ENCODE measurements at regions not wholly inside any gene's neighbourhood (a gene's known extent, or its start where the extent isn't known, plus 50 kb on each side); places are given as distances from the start of the nearest gene placed in this dataset.

DNA sequence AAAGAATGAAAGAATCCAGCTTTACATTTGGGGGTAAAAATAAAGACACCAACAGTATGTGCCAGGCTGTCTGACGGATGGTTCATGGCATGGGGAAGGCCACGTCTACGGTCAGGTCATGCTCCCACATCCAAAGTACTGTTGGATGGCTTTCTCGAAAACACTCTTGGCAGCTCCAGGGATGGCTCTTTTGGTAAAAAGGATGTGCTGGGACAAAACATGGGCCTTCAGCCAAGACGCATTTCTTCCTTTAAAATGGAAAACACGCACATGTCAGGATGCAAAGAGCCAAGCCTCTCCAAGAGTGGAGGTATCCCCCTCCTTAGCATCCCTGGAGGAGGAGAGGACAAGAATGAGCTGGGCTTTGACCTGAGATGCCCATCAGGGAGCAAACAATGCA, 376.5 kb upstream of the KLHL29 start:
- Mint-ChIP-seq H3K27ac (no peak overlapping the region), H3K27me3 (ENCODE audit: insufficient read depth, low read depth) (no peaks in the 10 kb centered on the region), H3K4me3 (no peak overlapping the region), H3K36me3 (no peaks in the 10 kb centered on the region), H3K9me3 (no peaks in the 10 kb centered on the region), H3K4me1 (peaks cover 4% of the 10 kb centered on the region)
- no peaks in the 10 kb centered on the region for H4K20me1 ChIP-seq (ENCODE audit: low read depth)
- no peaks in the 10 kb centered on the region for H3K36me3 ChIP-seq
- H3K9me3 ChIP-seq (ENCODE audit: low read depth), result no peaks in the 10 kb centered on the region
- H3K9ac ChIP-seq, result no peak overlapping the region
- no peaks in the 10 kb centered on the region for H3K79me2 ChIP-seq (ENCODE audit: low read depth)
- no peaks in the 10 kb centered on the region for H3K4me1 ChIP-seq
- H3K27ac ChIP-seq, result no peak overlapping the region
- no peaks in the 10 kb centered on the region for H3K27me3 ChIP-seq
- H3F3A ChIP-seq (ENCODE audit: low read depth), result no peaks in the 10 kb centered on the region
- no peak overlapping the region for H3K4me2 ChIP-seq
- TF ChIP-seq, protein P1, sequence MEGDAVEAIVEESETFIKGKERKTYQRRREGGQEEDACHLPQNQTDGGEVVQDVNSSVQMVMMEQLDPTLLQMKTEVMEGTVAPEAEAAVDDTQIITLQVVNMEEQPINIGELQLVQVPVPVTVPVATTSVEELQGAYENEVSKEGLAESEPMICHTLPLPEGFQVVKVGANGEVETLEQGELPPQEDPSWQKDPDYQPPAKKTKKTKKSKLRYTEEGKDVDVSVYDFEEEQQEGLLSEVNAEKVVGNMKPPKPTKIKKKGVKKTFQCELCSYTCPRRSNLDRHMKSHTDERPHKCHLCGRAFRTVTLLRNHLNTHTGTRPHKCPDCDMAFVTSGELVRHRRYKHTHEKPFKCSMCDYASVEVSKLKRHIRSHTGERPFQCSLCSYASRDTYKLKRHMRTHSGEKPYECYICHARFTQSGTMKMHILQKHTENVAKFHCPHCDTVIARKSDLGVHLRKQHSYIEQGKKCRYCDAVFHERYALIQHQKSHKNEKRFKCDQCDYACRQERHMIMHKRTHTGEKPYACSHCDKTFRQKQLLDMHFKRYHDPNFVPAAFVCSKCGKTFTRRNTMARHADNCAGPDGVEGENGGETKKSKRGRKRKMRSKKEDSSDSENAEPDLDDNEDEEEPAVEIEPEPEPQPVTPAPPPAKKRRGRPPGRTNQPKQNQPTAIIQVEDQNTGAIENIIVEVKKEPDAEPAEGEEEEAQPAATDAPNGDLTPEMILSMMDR (IDR thresholded peaks at IDR 0.05), result no peak
- TF ChIP-seq EZH2 (IDR thresholded peaks at IDR 0.05), result no peak
- no peak for TF ChIP-seq EZH2phosphoT487 (IDR thresholded peaks at IDR 0.05)
- no peak overlapping the region for H3K4me3 ChIP-seq
- no peak for DNase-seq (ENCODE audit: low spot score)
- no peak overlapping the region for H2AFZ ChIP-seq (replicated peaks)

DNA sequence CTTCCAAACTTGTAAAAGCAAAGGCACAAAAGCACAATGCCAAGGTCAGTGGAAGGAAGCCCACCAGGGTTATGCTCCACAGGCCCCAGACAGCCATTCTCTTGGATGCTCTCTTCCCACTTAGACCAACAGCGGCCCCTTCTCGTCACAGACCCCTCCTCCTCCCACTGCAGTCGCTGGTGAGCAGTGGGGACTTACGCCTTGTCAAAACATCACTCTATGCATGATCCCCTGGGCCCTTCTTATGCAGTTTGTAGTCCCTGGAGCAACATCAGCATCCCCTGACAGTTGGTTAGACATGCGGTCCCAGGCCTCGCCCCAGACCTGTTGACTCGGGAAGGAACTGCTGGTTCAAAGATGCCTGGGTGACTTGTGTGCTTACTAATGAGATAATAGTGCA, 376.0 kb upstream of the KLHL29 start:
- Histone ChIP-seq H3K9me3 (ENCODE audit: low read depth) (no peaks in the 10 kb centered on the region), H4K20me1 (ENCODE audit: low read depth) (no peaks in the 10 kb centered on the region), H3K27me3 (no peaks in the 10 kb centered on the region), H3F3A (ENCODE audit: low read depth) (no peaks in the 10 kb centered on the region), H3K36me3 (no peaks in the 10 kb centered on the region), H3K4me3 (no peak overlapping the region), H3K27ac (no peak overlapping the region), H3K9ac (no peak overlapping the region), H3K4me2 (no peak overlapping the region), H3K79me2 (ENCODE audit: low read depth) (no peaks in the 10 kb centered on the region), H3K4me1 (no peaks in the 10 kb centered on the region), H2AFZ (replicated peaks) (no peak overlapping the region)
- H3K4me1 Mint-ChIP-seq, result peaks cover 4% of the 10 kb centered on the region
- no peaks in the 10 kb centered on the region for H3K9me3 Mint-ChIP-seq
- H3K27me3 Mint-ChIP-seq (ENCODE audit: insufficient read depth, low read depth), result no peaks in the 10 kb centered on the region
- H3K36me3 Mint-ChIP-seq, result no peaks in the 10 kb centered on the region
- H3K4me3 Mint-ChIP-seq, result no peak overlapping the region
- no peak overlapping the region for H3K27ac Mint-ChIP-seq
- TF ChIP-seq EZH2phosphoT487 (IDR thresholded peaks at IDR 0.05), result no peak
- no peak for TF ChIP-seq EZH2 (IDR thresholded peaks at IDR 0.05)
- TF ChIP-seq, protein P1 (IDR thresholded peaks at IDR 0.05), result no peak
- no peak for DNase-seq (ENCODE audit: low spot score)

DNA sequence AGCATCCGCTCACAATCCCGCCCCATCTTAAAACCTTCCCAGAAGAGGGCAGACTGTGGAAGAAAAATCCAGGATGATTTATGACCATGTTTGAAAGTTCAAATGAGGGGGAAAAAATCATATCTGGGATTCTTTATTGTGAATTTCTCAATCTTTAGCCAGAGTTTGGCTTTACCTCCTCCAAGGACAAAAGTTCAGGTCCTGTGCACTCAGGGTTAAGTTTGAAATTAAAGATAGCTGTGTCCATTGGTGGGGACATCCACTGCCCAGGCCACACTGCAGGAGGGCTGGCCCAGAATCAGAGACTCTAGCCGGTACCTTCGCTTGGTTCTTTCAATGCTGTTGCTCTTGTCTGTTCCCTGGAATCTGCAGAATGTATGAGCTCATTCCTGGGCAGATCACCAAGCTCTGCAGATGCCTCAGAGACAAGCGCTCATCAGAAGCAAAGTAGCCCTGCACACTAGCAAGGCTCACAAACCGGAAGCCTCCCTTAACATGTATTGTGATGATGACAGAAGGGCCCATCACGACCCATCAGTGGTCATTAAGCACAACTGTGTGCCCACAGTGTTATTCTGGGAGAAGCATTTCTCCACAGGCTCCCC, 375.3 kb upstream of the KLHL29 start:
- no peaks in the 10 kb centered on the region for H3K27me3 Mint-ChIP-seq (ENCODE audit: insufficient read depth, low read depth)
- no peaks in the 10 kb centered on the region for H3K9me3 Mint-ChIP-seq
- no peak overlapping the region for H3K9ac ChIP-seq
- H3F3A ChIP-seq (ENCODE audit: low read depth), result no peaks in the 10 kb centered on the region
- no peak overlapping the region for H2AFZ ChIP-seq (replicated peaks)
- H3K79me2 ChIP-seq (ENCODE audit: low read depth), result no peaks in the 10 kb centered on the region
- no peaks in the 10 kb centered on the region for H3K9me3 ChIP-seq (ENCODE audit: low read depth)
- H3K36me3 Mint-ChIP-seq, result no peaks in the 10 kb centered on the region
- H3K4me1 Mint-ChIP-seq, result peaks cover 4% of the 10 kb centered on the region
- no peaks in the 10 kb centered on the region for H3K27me3 ChIP-seq
- H4K20me1 ChIP-seq (ENCODE audit: low read depth), result no peaks in the 10 kb centered on the region
- no peak overlapping the region for H3K27ac Mint-ChIP-seq
- no peak for DNase-seq (ENCODE audit: low spot score)
- no peak overlapping the region for H3K27ac ChIP-seq
- no peak overlapping the region for H3K4me2 ChIP-seq
- no peak overlapping the region for H3K4me3 ChIP-seq
- TF ChIP-seq EZH2 (IDR thresholded peaks at IDR 0.05) (no peak), EZH2phosphoT487 (IDR thresholded peaks at IDR 0.05) (no peak)
- TF ChIP-seq, protein P1 (IDR thresholded peaks at IDR 0.05), result no peak
- no peak overlapping the region for H3K4me3 Mint-ChIP-seq
- no peaks in the 10 kb centered on the region for H3K4me1 ChIP-seq
- H3K36me3 ChIP-seq, result no peaks in the 10 kb centered on the region
